ENCODE measurements at regions not wholly inside any gene's neighbourhood (a gene's known extent, or its start where the extent isn't known, plus 50 kb on each side); places are given as distances from the start of the nearest gene placed in this dataset.
"Not testable (repeated sequence)": the region's sequence is repeated elsewhere in the genome, so short reads cannot be mapped to it uniquely, and the experiment has no call there.

GRCh38 chr14:83909507-83909906, 1620.4 kb upstream of the FLRT2 start:
- ATAC-seq (ENCODE audit: low read depth in 2 of 2) (no peak), DNase-seq (no peak)
- H3K27me3 Mint-ChIP-seq: no peaks in the 10 kb centered on the region
- no peaks in the 10 kb centered on the region for H3K4me1 Mint-ChIP-seq
- H3K9me3 Mint-ChIP-seq: peaks cover 2 to 8% (median 6%) of the 10 kb centered on the region in 7 donors
- no peak overlapping the region for H3K4me3 Mint-ChIP-seq
- no peaks in the 10 kb centered on the region for H3K36me3 Mint-ChIP-seq
- H3K27ac Mint-ChIP-seq: peak overlapping the region in 1 of 6 donors; percentile 4

- DNase-seq: no peak
- H3K27ac Mint-ChIP-seq: no peak overlapping the region
- no peaks in the 10 kb centered on the region for H3K36me3 Mint-ChIP-seq
- H3K4me1 Mint-ChIP-seq: no peaks in the 10 kb centered on the region
- H3K27me3 Mint-ChIP-seq: no peaks in the 10 kb centered on the region
- H3K9me3 Mint-ChIP-seq: peaks cover 2 to 17% (median 8%) of the 10 kb centered on the region in 7 donors
- H3K4me3 Mint-ChIP-seq: no peak overlapping the region
- ATAC-seq (ENCODE audit: low read depth in 2 of 2): no peak
Measured at GRCh38 chr14:83912032-83912642, 1617.8 kb upstream of the FLRT2 start.

- Mint-ChIP-seq H3K27ac (no peak overlapping the region), H3K4me1 (no peaks in the 10 kb centered on the region), H3K27me3 (no peaks in the 10 kb centered on the region), H3K36me3 (no peaks in the 10 kb centered on the region), H3K9me3 (peaks cover 0 to 17% (median 8%) of the 10 kb centered on the region in 7 donors), H3K4me3 (no peak overlapping the region)
- ATAC-seq (ENCODE audit: low read depth in 2 of 2) (no peak), DNase-seq (no peak)
Measured at GRCh38 chr14:83913476-83913875, 1616.5 kb upstream of the FLRT2 start.

- H3K9me3 Mint-ChIP-seq: peaks cover 0 to 12% (median 6%) of the 10 kb centered on the region in 7 donors
- H3K4me3 Mint-ChIP-seq: no peak overlapping the region
- H3K4me1 Mint-ChIP-seq: no peaks in the 10 kb centered on the region
- ATAC-seq (ENCODE audit: low read depth in 2 of 2): no peak
- no peaks in the 10 kb centered on the region for H3K27me3 Mint-ChIP-seq
- no peaks in the 10 kb centered on the region for H3K36me3 Mint-ChIP-seq
- DNase-seq: no peak
- no peak overlapping the region for H3K27ac Mint-ChIP-seq
Measured at GRCh38 chr14:83918546-83918945, 1611.4 kb upstream of the FLRT2 start.

- H3K4me3 Mint-ChIP-seq; DNase-seq; H3K4me1 Mint-ChIP-seq; H3K36me3 Mint-ChIP-seq; H3K27ac Mint-ChIP-seq; H3K9me3 Mint-ChIP-seq; H3K27me3 Mint-ChIP-seq; ATAC-seq (ENCODE audit: low read depth in 2 of 2): not testable (repeated sequence)
Measured at GRCh38 chr14:83919675-83920074, 1610.3 kb upstream of the FLRT2 start.

GRCh38 chr14:83923842-83924241, 1606.1 kb upstream of the FLRT2 start:
- no peaks in the 10 kb centered on the region for H3K4me1 Mint-ChIP-seq
- no peak overlapping the region for H3K27ac Mint-ChIP-seq
- DNase-seq (no peak), ATAC-seq (ENCODE audit: low read depth in 2 of 2) (no peak)
- H3K4me3 Mint-ChIP-seq: no peak overlapping the region
- H3K9me3 Mint-ChIP-seq: peaks cover 0 to 9% (median 2%) of the 10 kb centered on the region in 7 donors
- H3K27me3 Mint-ChIP-seq: no peaks in the 10 kb centered on the region
- H3K36me3 Mint-ChIP-seq: no peaks in the 10 kb centered on the region

GRCh38 chr14:83924259-83924658, 1605.7 kb upstream of the FLRT2 start:
- H3K27ac Mint-ChIP-seq: no peak overlapping the region
- DNase-seq (no peak), ATAC-seq (ENCODE audit: low read depth in 2 of 2) (no peak)
- H3K36me3 Mint-ChIP-seq: no peaks in the 10 kb centered on the region
- peaks cover 0 to 11% (median 2%) of the 10 kb centered on the region in 7 donors for H3K9me3 Mint-ChIP-seq
- H3K27me3 Mint-ChIP-seq: no peaks in the 10 kb centered on the region
- H3K4me3 Mint-ChIP-seq: no peak overlapping the region
- H3K4me1 Mint-ChIP-seq: no peaks in the 10 kb centered on the region

GRCh38 chr14:83940253-83940652, 1589.7 kb upstream of the FLRT2 start:
- no peaks in the 10 kb centered on the region for H3K4me1 Mint-ChIP-seq
- H3K27ac Mint-ChIP-seq: no peak overlapping the region
- no peaks in the 10 kb centered on the region for H3K36me3 Mint-ChIP-seq
- no peak overlapping the region for H3K4me3 Mint-ChIP-seq
- ATAC-seq (ENCODE audit: low read depth in 2 of 2) (no peak), DNase-seq (no peak)
- H3K9me3 Mint-ChIP-seq: peaks cover 5 to 33% (median 11%) of the 10 kb centered on the region in 7 donors
- H3K27me3 Mint-ChIP-seq: no peaks in the 10 kb centered on the region

- Mint-ChIP-seq H3K4me3 (no peak overlapping the region), H3K27me3 (no peaks in the 10 kb centered on the region), H3K27ac (no peak overlapping the region), H3K36me3 (no peaks in the 10 kb centered on the region), H3K9me3 (peaks cover 3 to 11% (median 9%) of the 10 kb centered on the region in 7 donors), H3K4me1 (no peaks in the 10 kb centered on the region)
- ATAC-seq (ENCODE audit: low read depth in 2 of 2) (no peak), DNase-seq (no peak)
Measured at GRCh38 chr14:83958359-83958758, 1571.6 kb upstream of the FLRT2 start.

GRCh38 chr14:83960832-83961512, 1569.0 kb upstream of the FLRT2 start:
- ATAC-seq (ENCODE audit: low read depth in 2 of 2) (no peak), DNase-seq (no peak)
- Mint-ChIP-seq H3K27me3 (no peaks in the 10 kb centered on the region), H3K4me3 (peak overlapping the region in 1 of 8 donors; percentile 17), H3K4me1 (no peaks in the 10 kb centered on the region), H3K27ac (no peak overlapping the region), H3K36me3 (no peaks in the 10 kb centered on the region), H3K9me3 (peaks cover 3 to 11% (median 9%) of the 10 kb centered on the region in 7 donors)

GRCh38 chr14:83969998-83970397, 1559.9 kb upstream of the FLRT2 start:
- no peak overlapping the region for H3K27ac Mint-ChIP-seq
- H3K9me3 Mint-ChIP-seq: peaks cover 3 to 20% (median 14%) of the 10 kb centered on the region in 7 donors
- H3K36me3 Mint-ChIP-seq: no peaks in the 10 kb centered on the region
- H3K27me3 Mint-ChIP-seq: no peaks in the 10 kb centered on the region
- no peaks in the 10 kb centered on the region for H3K4me1 Mint-ChIP-seq
- H3K4me3 Mint-ChIP-seq: no peak overlapping the region
- ATAC-seq (ENCODE audit: low read depth in 2 of 2) (no peak), DNase-seq (no peak)

GRCh38 chr14:83972631-83973030, 1557.3 kb upstream of the FLRT2 start:
- H3K9me3 Mint-ChIP-seq: peaks cover 3 to 16% (median 14%) of the 10 kb centered on the region in 7 donors
- no peak overlapping the region for H3K27ac Mint-ChIP-seq
- no peaks in the 10 kb centered on the region for H3K36me3 Mint-ChIP-seq
- no peaks in the 10 kb centered on the region for H3K27me3 Mint-ChIP-seq
- H3K4me3 Mint-ChIP-seq: no peak overlapping the region
- no peak for ATAC-seq (ENCODE audit: low read depth in 2 of 2)
- no peaks in the 10 kb centered on the region for H3K4me1 Mint-ChIP-seq
- DNase-seq: no peak

- Mint-ChIP-seq H3K27ac (no peak overlapping the region), H3K9me3 (peaks cover under 1 to 14% (median 9%) of the 10 kb centered on the region in 7 donors)
Measured at GRCh38 chr14:83974647-83975163, 1555.2 kb upstream of the FLRT2 start.

GRCh38 chr14:83975435-83975834, 1554.5 kb upstream of the FLRT2 start:
- Mint-ChIP-seq H3K36me3 (no peaks in the 10 kb centered on the region), H3K4me1 (no peaks in the 10 kb centered on the region), H3K27me3 (no peaks in the 10 kb centered on the region), H3K9me3 (peaks cover 0 to 14% (median 8%) of the 10 kb centered on the region in 7 donors), H3K27ac (no peak overlapping the region), H3K4me3 (no peak overlapping the region)
- ATAC-seq (ENCODE audit: low read depth in 2 of 2) (no peak), DNase-seq (no peak)

More at GRCh38 chr14:83974647-83975163, 1555.2 kb upstream of the FLRT2 start:
- no peaks in the 10 kb centered on the region for H3K4me1 Mint-ChIP-seq
- no peaks in the 10 kb centered on the region for H3K36me3 Mint-ChIP-seq
- ATAC-seq (ENCODE audit: low read depth in 2 of 2) (no peak), DNase-seq (no peak)
- H3K27me3 Mint-ChIP-seq: no peaks in the 10 kb centered on the region
- no peak overlapping the region for H3K4me3 Mint-ChIP-seq
